IMR-90 (cell line): ENCODE measurements at regions not wholly inside any gene's neighbourhood (a gene's known extent, or its start where the extent isn't known, plus 50 kb on each side); places are given as distances from the start of the nearest gene placed in this dataset.

ENCODE experiments used
- CEBPB ChIP-seq: IDR thresholded peaks from 2 replicates; pipeline ENCODE4 v1.6.1; 2012; ENCODE audit warnings: low read depth, low read length, improper control_type of control experiment
- CHD1 ChIP-seq: IDR thresholded peaks from 2 replicates; pipeline ENCODE4 v1.6.1; 2012; ENCODE audit warnings: low read depth, low read length, improper control_type of control experiment
- FOS ChIP-seq: fragments of 150-350 bp; IDR thresholded peaks from 2 replicates; pipeline ENCODE4 v1.6.1; 2016; ENCODE audit warnings: low read depth, low read length
- MAFK ChIP-seq: IDR thresholded peaks from 2 replicates; pipeline ENCODE4 v1.6.1; 2012; ENCODE audit warnings: low read depth, low read length, improper control_type of control experiment
- MAZ ChIP-seq: IDR thresholded peaks from 2 replicates; pipeline ENCODE4 v1.6.1; 2012; ENCODE audit warnings: low read depth, mild to moderate bottlenecking, low read length, improper control_type of control experiment, moderate library complexity, borderline replicate concordance
- NFE2L2 ChIP-seq: fragments of 150-350 bp; IDR thresholded peaks from 2 replicates; pipeline ENCODE4 v1.6.1; 2016; ENCODE audit warnings: low read depth, mild to moderate bottlenecking, low read length
- POLR2A ChIP-seq: IDR thresholded peaks from 2 replicates; pipeline ENCODE4 v1.6.1; 2012; ENCODE audit warnings: mild to moderate bottlenecking, low read depth, low read length
- RAD21 ChIP-seq: IDR thresholded peaks from 2 replicates; pipeline ENCODE4 v1.6.1; 2012; ENCODE audit warnings: low read length, improper control_type of control experiment
- RFX5 ChIP-seq: IDR thresholded peaks from 2 replicates; pipeline ENCODE4 v1.8.0; 2012; ENCODE audit warnings: low read depth, mild to moderate bottlenecking, low read length, moderate library complexity
- TF ChIP-seq, protein P1 (sequence below): conservative IDR thresholded peaks from 2 replicates; pipeline ENCODE4 v1.5.1; 2012; ENCODE audit warnings: mild to moderate bottlenecking, low read depth, low read length, improper control_type of control experiment

DNA sequence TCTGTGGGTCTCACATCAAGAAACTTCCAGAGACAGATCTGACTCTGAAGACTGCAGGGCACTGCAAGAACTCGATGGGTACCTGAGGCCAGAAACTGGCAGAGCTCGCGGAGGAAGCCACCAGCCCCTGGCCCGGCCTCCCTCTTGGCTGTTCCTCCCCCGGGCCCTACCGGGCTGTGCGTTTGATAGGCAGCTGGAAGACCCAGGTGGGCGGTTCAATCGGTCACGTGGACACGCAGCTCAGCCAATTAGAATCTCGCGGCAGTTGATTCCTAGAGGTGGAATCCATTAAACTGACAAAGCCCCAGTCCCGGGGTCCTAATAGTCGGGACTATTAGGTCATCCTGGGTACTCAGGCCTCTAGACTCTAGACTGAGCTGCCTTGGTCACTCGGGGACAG, 139.9 kb downstream of the GPCPD1 start:
- TF ChIP-seq, protein P1, sequence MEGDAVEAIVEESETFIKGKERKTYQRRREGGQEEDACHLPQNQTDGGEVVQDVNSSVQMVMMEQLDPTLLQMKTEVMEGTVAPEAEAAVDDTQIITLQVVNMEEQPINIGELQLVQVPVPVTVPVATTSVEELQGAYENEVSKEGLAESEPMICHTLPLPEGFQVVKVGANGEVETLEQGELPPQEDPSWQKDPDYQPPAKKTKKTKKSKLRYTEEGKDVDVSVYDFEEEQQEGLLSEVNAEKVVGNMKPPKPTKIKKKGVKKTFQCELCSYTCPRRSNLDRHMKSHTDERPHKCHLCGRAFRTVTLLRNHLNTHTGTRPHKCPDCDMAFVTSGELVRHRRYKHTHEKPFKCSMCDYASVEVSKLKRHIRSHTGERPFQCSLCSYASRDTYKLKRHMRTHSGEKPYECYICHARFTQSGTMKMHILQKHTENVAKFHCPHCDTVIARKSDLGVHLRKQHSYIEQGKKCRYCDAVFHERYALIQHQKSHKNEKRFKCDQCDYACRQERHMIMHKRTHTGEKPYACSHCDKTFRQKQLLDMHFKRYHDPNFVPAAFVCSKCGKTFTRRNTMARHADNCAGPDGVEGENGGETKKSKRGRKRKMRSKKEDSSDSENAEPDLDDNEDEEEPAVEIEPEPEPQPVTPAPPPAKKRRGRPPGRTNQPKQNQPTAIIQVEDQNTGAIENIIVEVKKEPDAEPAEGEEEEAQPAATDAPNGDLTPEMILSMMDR = no peak
- no peak for TF ChIP-seq RFX5
- TF ChIP-seq CEBPB = no peak
- no peak for TF ChIP-seq RAD21
- no peak for TF ChIP-seq MAZ
- no peak for TF ChIP-seq MAFK
- no peak for TF ChIP-seq NFE2L2
- TF ChIP-seq FOS = no peak
- TF ChIP-seq CHD1 = no peak
- no peak for TF ChIP-seq POLR2A
